KMS-11 (cell line): ENCODE measurements at regions not wholly inside any gene's neighbourhood (a gene's known extent, or its start where the extent isn't known, plus 50 kb on each side); places are given as distances from the start of the nearest gene placed in this dataset.
A peak's percentile ranks its signal among the peaks of the same experiment; 100 is the strongest.

Source experiments
- H2AFZ ChIP-seq: fragments of 200-600 bp; sonication (generic); 2 replicates; pipeline ENCODE4 v1.6.1; 2016; ENCODE audit warnings: antibody characterized with exemption, mixed run types, low read depth
- H3K27ac ChIP-seq: fragments of 200-600 bp; sonication (generic); 2 replicates; pipeline ENCODE4 v1.6.1; 2016; ENCODE audit warnings: mild to moderate bottlenecking, mixed run types
- H3K27me3 ChIP-seq: fragments of 200-600 bp; sonication (generic); 2 replicates; pipeline ENCODE4 v1.6.1; 2017; ENCODE audit warnings: mild to moderate bottlenecking, low read depth, mixed run types, moderate library complexity; ENCODE audit not compliant: insufficient read depth
- H3K36me3 ChIP-seq: fragments of 200-600 bp; sonication (generic); 2 replicates; pipeline ENCODE4 v1.6.1; 2017; ENCODE audit warnings: mild to moderate bottlenecking, mixed run types; ENCODE audit not compliant: insufficient read depth
- H3K4me1 ChIP-seq: fragments of 200-600 bp; sonication (generic); 2 replicates; pipeline ENCODE4 v1.6.1; 2016; ENCODE audit warnings: mild to moderate bottlenecking, low read depth, mixed run types; ENCODE audit not compliant: poor library complexity, severe bottlenecking
- H3K4me2 ChIP-seq: fragments of 200-600 bp; sonication (generic); 2 replicates; pipeline ENCODE4 v1.7.0; 2016; ENCODE audit warnings: mild to moderate bottlenecking, mixed run types
- H3K4me3 ChIP-seq: fragments of 200-600 bp; sonication (generic); IDR thresholded peaks from 2 replicates; pipeline ENCODE4 v1.6.1; 2017; ENCODE audit warnings: low read depth, low read length, mixed read lengths; ENCODE audit not compliant: insufficient read depth
- H3K79me2 ChIP-seq: fragments of 200-600 bp; sonication (generic); 2 replicates; pipeline ENCODE4 v1.6.1; 2016; ENCODE audit warnings: low read depth, mixed run types; ENCODE audit not compliant: insufficient read depth
- H3K9ac ChIP-seq: fragments of 200-600 bp; sonication (generic); 2 replicates; pipeline ENCODE4 v1.6.1; 2016; ENCODE audit warnings: mild to moderate bottlenecking, mixed run types
- H4K20me1 ChIP-seq: fragments of 200-600 bp; sonication (generic); 2 replicates; pipeline ENCODE4 v1.6.1; 2016; ENCODE audit warnings: mild to moderate bottlenecking, mixed run types; ENCODE audit not compliant: insufficient read depth
- TF ChIP-seq, protein P1 (sequence below): fragments of 200-600 bp; sonication (generic); conservative IDR thresholded peaks from 2 replicates; pipeline ENCODE4 v1.6.1; 2017; ENCODE audit warnings: low read depth, mild to moderate bottlenecking, antibody characterized with exemption, low read length, moderate library complexity, mixed read lengths

DNA sequence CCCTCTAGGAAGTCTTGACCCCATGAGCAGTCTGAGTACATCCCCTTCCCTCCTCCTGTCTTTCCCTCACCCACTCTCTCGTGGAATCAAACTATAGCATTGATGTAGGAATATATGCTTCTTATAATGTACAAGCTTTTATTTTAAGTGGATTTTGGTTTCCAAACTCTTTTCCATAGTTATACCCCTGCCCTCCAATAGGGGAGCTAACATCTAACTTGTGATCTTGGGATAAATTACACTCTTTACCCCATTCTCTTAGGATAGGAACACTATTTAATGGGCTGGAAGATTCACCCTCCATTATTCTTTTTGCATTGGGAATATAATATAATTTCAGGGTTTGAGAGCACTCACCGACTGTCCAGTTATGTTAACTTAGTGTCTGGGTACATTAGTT is 465.9 kb downstream of the GATA3 start:
- H3K27ac ChIP-seq: no peak overlapping the region
- TF ChIP-seq, protein P1, sequence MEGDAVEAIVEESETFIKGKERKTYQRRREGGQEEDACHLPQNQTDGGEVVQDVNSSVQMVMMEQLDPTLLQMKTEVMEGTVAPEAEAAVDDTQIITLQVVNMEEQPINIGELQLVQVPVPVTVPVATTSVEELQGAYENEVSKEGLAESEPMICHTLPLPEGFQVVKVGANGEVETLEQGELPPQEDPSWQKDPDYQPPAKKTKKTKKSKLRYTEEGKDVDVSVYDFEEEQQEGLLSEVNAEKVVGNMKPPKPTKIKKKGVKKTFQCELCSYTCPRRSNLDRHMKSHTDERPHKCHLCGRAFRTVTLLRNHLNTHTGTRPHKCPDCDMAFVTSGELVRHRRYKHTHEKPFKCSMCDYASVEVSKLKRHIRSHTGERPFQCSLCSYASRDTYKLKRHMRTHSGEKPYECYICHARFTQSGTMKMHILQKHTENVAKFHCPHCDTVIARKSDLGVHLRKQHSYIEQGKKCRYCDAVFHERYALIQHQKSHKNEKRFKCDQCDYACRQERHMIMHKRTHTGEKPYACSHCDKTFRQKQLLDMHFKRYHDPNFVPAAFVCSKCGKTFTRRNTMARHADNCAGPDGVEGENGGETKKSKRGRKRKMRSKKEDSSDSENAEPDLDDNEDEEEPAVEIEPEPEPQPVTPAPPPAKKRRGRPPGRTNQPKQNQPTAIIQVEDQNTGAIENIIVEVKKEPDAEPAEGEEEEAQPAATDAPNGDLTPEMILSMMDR: peak; percentile 15; the same call in 1 of the 2 replicates
- no peaks in the 10 kb centered on the region for H3K27me3 ChIP-seq
- no peak overlapping the region for H3K4me2 ChIP-seq
- H4K20me1 ChIP-seq: no peaks in the 10 kb centered on the region
- no peaks in the 10 kb centered on the region for H3K36me3 ChIP-seq
- H3K4me3 ChIP-seq: no peak overlapping the region
- no peak overlapping the region for H2AFZ ChIP-seq
- no peaks in the 10 kb centered on the region for H3K4me1 ChIP-seq
- no peak overlapping the region for H3K9ac ChIP-seq
- no peaks in the 10 kb centered on the region for H3K79me2 ChIP-seq

DNA sequence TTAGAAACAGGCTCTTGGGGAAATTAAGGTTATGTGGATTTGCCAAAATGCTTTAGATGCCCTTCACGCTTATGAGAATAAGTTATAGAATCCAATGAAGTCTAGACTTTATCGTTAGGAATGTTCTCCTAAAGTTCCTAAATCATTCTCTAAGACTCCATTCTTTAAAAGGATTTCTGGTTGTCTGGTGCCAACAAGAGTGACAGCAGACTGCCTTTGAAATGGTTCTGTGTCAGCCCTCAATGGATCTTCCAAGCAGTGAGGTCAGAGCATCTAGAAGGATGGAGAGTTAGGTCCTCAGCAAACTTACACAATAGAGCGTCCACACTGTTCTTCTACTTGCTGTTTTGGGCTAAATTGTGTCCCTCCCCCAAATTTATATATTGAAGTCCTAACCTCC is 473.3 kb downstream of the GATA3 start:
- Histone ChIP-seq H3K4me1 (no peaks in the 10 kb centered on the region), H3K9ac (no peak overlapping the region), H2AFZ (no peak overlapping the region), H3K36me3 (no peaks in the 10 kb centered on the region), H3K4me3 (no peak overlapping the region), H3K27ac (no peak overlapping the region), H3K79me2 (no peaks in the 10 kb centered on the region), H3K27me3 (no peaks in the 10 kb centered on the region), H3K4me2 (no peak overlapping the region), H4K20me1 (no peaks in the 10 kb centered on the region)
- TF ChIP-seq, protein P1: no peak

DNA sequence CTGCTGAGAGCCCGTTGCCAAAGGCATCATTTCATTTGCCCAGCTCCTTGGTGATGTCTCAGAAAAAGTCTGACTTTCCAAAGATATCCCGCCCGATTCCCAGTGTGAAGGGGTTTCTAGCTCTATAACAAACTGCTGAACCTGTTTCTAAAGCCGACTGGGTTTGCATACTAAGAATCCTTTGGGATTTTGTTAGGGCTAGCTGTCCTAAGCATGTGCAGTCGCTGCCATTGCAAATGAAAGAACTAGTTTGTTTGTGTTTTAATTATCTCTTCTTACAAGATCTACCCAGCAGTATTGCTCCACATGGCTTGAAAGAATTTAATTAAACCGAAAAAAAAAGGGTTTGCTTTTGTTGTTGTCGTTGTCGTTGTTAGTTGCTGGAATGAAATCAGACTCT is 476.6 kb downstream of the GATA3 start:
- TF ChIP-seq, protein P1: no peak
- H3K36me3 ChIP-seq: no peaks in the 10 kb centered on the region
- H3K27me3 ChIP-seq: no peaks in the 10 kb centered on the region
- no peak overlapping the region for H3K27ac ChIP-seq
- no peak overlapping the region for H3K4me3 ChIP-seq
- H3K4me1 ChIP-seq: no peaks in the 10 kb centered on the region
- H2AFZ ChIP-seq: no peak overlapping the region
- H3K9ac ChIP-seq: no peak overlapping the region
- no peaks in the 10 kb centered on the region for H3K79me2 ChIP-seq
- H3K4me2 ChIP-seq: no peak overlapping the region
- H4K20me1 ChIP-seq: no peaks in the 10 kb centered on the region

DNA sequence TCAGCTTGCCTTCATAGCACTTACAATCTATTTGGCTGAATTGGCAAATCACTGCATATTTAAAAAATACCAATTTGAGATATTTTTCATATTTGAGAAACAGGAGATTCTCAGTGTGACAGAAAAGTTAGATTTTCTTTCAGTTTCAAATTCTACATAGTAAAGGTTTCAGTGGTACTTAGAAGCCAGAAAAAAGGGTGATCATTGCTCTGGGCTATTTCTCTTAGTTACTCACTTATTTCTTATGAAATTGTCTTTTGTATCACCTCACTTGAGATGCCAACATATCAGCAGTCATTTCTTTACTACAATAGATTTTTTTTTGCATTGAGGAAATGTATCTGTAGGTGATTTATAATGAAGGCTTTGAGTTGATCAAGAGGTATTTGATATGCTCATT is 478.2 kb downstream of the GATA3 start:
- Histone ChIP-seq H3K9ac (no peak overlapping the region), H3K36me3 (no peaks in the 10 kb centered on the region), H3K4me1 (no peaks in the 10 kb centered on the region), H3K27ac (no peak overlapping the region), H4K20me1 (no peaks in the 10 kb centered on the region), H2AFZ (no peak overlapping the region), H3K4me3 (no peak overlapping the region), H3K27me3 (no peaks in the 10 kb centered on the region), H3K79me2 (no peaks in the 10 kb centered on the region), H3K4me2 (no peak overlapping the region)
- TF ChIP-seq, protein P1: no peak
